Hepatocyte (in vitro differentiated cells): ENCODE measurements at regions not wholly inside any gene's neighbourhood (a gene's known extent, or its start where the extent isn't known, plus 50 kb on each side); places are given as distances from the start of the nearest gene placed in this dataset.

Source experiments
- EZH2phosphoT487 ChIP-seq: fragments of 200-600 bp; sonication (generic); IDR thresholded peaks from one replicate; pipeline ENCODE4 v1.6.1; 2018; ENCODE audit warnings: antibody characterized with exemption, mild to moderate bottlenecking, low read depth, moderate library complexity; ENCODE audit not compliant: unreplicated experiment, severe bottlenecking
- TF ChIP-seq, protein P1 (sequence below): fragments of 200-600 bp; sonication (generic); IDR thresholded peaks from 2 replicates; pipeline ENCODE4 v1.5.1; 2016; ENCODE audit warnings: antibody characterized with exemption, mild to moderate bottlenecking; ENCODE audit not compliant: poor library complexity

DNA sequence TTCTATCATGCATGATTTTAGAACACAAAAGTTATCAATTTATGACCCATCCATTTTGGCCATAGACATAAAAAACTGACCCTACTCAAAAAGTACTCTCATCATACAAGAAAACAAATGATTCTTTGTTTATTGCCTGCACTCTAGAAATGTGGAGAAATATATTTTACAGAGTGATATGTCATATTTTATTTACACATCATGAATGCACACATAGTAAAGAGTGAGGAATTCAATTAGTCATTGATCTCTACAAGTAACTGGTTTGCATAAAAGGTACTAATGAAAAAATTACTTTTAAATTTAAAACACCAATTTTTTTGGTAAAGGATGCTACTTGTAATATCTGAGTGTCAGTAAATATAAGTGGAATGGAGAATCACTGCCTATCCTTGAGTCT lies 242.5 kb upstream of the FAT4 start:
- TF ChIP-seq, protein P1, sequence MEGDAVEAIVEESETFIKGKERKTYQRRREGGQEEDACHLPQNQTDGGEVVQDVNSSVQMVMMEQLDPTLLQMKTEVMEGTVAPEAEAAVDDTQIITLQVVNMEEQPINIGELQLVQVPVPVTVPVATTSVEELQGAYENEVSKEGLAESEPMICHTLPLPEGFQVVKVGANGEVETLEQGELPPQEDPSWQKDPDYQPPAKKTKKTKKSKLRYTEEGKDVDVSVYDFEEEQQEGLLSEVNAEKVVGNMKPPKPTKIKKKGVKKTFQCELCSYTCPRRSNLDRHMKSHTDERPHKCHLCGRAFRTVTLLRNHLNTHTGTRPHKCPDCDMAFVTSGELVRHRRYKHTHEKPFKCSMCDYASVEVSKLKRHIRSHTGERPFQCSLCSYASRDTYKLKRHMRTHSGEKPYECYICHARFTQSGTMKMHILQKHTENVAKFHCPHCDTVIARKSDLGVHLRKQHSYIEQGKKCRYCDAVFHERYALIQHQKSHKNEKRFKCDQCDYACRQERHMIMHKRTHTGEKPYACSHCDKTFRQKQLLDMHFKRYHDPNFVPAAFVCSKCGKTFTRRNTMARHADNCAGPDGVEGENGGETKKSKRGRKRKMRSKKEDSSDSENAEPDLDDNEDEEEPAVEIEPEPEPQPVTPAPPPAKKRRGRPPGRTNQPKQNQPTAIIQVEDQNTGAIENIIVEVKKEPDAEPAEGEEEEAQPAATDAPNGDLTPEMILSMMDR: no peak
- TF ChIP-seq EZH2phosphoT487: no peak
